ENCODE measurements at regions not wholly inside any gene's neighbourhood (a gene's known extent, or its start where the extent isn't known, plus 50 kb on each side); places are given as distances from the start of the nearest gene placed in this dataset.

DNA sequence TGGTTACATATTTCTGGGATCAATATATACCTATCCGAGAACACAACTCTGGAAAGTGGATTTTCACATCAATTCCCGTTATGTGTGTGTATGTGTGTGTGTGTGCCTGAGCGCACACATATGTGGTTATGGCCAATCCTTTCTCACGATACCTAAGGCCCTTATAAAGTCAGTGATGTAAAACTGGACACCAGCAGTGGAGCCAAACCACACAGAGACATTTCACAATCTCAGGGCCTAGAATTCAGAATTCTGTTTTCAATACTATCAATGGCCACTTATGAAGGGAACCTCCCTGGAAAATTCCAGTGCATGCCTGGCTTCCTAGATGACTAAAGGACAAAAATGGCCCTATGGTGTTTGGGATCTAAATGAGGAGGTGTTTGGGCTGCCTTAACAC is 187.3 kb upstream of the UBL3 start:
- intact Hi-C loops (cut with micrococcal nuclease): no loop called here

GRCh38 chr13:30037306-30037705 is 186.9 kb upstream of the UBL3 start:
- intact Hi-C loops (cut with micrococcal nuclease): no loop called here

GRCh38 chr13:30034458-30034795 is 184.0 kb upstream of the UBL3 start:
- intact Hi-C loops (cut with micrococcal nuclease): no loop called here

DNA sequence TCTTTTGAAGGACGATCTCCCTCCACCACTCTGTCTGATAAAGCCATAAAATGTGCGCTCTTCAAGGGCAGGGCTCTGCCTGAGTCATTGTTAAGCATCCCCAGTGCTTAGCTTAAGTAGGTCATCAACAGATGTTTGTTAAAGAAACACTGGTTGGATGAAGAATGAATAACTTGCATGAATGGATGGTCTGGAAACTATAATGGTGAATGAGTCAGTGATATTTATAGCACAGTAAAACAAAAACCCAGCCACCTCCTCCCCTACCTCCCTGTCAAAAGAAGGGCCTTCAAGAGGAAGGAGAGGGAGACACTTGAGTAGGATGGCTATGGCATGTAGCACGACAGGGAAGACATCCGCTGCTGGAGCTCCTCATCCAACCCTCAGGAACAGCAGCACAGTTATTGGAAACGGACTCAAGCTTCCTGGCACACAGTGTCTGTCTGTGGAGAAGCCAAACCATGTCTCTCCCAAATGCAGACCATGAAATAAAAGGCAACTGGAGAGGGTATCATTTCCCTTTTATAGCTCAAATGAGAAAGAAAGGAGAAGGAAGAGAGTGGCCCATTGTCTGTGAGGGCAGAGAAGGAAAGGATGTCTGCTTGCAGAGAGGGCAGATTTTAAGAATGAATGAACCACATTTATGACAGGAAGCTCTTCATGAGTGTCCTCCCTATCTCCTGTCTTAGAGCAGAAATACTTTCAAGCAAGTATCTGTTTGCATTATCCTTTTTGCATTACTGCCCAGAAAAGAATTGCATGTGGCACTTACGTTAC is 183.5 kb upstream of the UBL3 start:
- intact Hi-C loops (cut with micrococcal nuclease): no loop called here

DNA sequence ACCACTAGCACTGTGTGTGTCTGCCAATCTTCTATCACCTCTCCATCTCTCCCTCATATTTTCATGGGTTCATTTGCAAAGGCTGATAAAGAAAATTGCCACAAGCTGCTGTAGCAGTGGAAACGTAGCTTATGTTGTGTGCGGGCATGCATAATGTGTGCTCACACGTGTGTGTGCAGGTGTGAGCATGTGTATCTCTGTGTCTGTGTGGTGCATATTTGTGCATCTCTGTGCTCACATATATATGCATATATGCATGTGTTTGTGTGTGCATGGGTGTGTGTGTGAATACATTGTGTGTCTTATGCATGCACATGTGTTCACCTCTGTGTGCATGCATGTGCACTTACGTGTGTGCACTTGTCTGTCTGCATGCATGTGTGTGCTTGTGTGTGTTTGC is 181.8 kb upstream of the UBL3 start:
- intact Hi-C loops (cut with micrococcal nuclease): no loop called here

DNA sequence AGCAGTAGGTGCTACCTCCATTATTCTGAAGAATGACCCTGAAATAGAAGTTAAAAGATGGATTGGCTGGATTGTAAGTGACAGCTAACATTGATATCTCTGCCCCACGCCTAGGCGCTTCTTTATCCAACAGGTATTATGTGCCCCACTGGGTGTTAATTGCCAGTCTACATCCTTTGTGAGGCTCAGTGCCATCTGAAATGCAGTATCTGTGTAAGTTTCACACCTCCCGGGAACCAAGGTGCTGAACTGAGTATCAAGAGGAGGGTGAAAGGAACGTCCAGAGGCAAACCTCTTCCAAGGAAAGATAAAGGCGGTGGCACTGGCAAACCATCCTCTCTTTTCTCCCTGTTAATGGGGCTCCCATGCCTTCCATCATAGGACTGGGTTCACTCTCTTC is 181.1 kb upstream of the UBL3 start:
- intact Hi-C loops (cut with micrococcal nuclease): no loop called here

GRCh38 chr13:30030141-30030750 is 179.8 kb upstream of the UBL3 start:
- intact Hi-C loops (cut with micrococcal nuclease): no loop called here

DNA sequence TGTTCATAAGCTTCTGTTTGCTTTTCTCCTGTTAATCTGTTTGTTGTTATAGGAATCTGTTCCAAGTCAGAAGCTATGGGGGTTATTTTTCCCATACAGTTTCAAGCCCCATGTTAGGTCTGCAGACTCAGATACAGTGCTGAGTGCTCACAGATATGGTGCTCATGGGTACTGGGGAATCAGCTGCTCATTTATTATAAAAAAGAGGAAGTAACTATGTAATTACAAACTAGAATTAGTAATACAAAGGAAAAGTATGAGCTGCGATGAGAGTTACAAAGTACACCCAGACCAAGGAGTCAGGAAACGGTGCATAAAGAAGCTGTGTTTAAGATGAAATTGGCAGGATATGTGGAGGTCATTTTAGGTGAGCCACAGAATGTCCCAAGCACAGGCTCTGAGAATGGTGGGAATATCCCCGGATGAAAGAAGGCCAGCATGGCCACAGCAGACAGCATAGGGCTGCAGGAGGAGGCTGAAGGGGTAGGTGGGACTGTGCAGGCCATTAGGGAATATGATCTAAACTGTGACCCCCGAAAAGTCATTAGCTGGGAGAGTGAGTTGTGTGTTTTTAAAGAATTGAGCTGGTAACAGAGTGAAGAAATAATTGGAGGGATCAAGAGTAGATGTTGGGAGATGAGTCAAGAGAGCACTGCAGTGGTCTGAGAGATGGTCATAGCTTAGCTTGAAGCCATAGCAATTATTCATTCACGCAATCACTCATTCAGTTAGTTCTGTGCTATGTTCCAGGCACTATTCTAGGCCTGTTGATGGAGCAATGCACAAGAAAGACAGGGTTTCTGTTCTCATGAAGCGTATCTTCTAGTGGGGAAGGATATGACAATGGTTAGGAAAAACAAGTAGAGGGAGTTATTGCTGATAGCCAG is 177.4 kb upstream of the UBL3 start:
- intact Hi-C loops (cut with micrococcal nuclease): no loop called here

- intact Hi-C loops (cut with micrococcal nuclease): no loop called here
These were observed 176.5 kb upstream of the UBL3 start for GRCh38 chr13:30026909-30027308.

DNA sequence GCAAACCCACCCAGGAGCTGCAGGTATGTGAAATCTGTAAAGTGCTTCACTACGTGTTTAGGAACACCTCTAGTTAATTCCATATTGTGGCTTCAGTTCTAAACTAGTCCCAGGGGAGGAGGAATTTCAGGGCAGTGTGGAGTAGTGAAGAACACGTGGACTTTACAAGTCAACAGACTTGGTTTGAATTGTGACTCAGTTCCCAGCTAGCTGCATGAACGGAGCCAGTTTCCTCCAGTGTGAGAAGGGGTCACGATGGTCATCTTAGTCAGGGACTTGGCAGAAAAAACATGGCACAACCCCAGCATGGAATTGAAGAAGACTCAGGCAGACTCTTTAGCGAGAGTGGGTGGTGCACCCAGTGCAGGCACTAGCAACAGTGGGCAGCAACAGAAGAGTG is 175.7 kb upstream of the UBL3 start:
- intact Hi-C loops (cut with micrococcal nuclease): no loop called here

- intact Hi-C loops (cut with micrococcal nuclease): no loop called here
These were observed 174.9 kb upstream of the UBL3 start for GRCh38 chr13:30025351-30025750.

- intact Hi-C loops (cut with micrococcal nuclease): no loop called here
These were observed 173.9 kb upstream of the UBL3 start for GRCh38 chr13:30024125-30024865.

DNA sequence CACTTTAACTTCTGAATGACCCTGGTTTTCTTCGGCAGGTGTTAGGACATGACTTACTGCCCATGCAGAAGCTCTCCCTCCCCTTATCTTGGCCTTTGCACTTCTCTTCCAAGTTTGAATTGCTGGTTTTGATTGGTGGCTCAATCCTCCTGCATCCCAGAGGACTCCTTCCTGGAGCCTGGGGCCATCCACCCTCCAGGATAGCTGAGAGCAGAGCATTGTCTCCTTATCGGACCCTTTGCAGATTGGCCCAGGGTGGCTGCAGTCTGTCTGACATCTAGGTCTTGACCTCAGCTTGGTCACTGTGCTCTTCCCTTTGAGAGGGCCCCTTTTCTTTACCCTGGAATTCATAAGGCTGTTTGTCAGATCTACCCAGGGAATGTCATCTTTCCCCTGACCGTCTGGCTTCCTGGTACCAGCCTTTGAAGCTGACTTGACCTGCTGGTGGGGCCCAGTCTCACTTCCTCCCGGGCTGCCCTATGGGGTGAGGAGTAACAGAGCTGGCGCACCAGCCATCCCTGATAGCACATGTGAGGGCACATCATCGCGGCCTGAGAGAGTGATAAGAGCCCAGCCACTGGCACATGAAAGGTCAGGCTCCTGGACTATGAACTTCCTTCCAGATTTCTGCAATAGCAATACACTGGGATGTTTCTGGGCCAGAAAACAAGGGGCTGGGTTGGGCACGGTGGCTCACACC is 172.9 kb upstream of the UBL3 start:
- intact Hi-C loops (cut with micrococcal nuclease): no loop called here

DNA sequence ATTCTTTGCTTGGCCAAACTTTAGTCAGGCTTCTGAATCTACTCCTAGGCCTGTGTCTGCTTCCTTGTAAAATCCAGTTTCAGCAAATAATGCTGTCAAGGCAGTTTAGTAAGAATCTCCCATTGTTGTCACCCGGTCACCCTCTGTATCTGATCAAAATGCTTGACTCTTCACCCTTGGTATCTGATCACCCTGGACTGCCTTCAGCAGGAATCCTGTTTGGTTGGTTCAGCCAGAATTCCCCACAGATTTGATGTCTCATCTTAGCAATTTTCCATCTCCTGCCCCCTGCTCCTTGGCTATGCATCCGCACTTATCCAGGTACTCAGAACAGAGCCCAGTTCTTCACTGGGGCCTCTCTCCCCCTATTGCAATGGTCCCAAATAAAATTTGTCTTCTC is 172.4 kb upstream of the UBL3 start:
- intact Hi-C loops (cut with micrococcal nuclease): no loop called here

DNA sequence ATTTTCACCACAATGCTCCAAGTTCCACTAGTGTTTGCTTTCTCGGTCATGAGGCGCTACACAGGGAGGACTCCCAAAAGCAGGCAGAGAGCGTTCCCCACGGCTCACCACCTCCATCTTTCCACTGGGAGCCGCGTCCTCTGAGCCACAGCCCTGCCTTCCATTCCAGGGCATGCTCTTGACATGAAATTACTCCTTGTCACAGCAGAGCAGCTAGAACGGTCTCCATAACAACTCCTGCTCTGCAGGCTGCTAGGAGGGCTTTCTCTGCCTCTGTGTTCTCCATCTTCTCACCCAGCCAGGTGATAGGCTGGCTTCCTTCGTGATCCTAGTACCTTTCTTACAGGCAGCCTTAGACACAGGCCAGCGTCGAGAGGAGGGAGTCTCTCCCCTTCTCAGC is 171.8 kb upstream of the UBL3 start:
- intact Hi-C loops (cut with micrococcal nuclease): no loop called here

GRCh38 chr13:30021611-30022010 is 171.2 kb upstream of the UBL3 start:
- intact Hi-C loops (cut with micrococcal nuclease): no loop called here

GRCh38 chr13:30020726-30021312 is 170.4 kb upstream of the UBL3 start:
- intact Hi-C loops (cut with micrococcal nuclease): no loop called here

- intact Hi-C loops (cut with micrococcal nuclease): no loop called here
These were observed 169.5 kb upstream of the UBL3 start for GRCh38 chr13:30019648-30020626.

DNA sequence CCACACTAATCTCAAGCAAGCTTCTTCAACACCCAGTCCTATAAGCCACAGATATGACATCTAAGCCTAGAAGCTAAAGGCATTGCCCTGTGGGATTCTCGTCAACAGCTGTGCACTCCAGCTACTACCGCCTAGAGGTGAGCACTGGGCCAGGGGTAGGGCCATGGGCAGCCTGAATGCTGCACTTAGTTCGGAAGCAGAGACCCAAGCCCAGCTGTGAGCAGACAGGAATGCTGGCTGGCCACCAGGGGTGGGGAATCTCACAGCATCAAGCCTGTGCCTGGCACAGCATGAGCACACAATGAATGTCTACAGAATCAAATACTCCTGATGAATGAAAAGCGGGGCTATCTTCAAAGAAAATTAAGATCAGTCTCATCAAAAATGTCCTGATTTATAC is 167.5 kb upstream of the UBL3 start:
- intact Hi-C loops (cut with micrococcal nuclease): no loop called here

GRCh38 chr13:30016398-30016797 is 166.0 kb upstream of the UBL3 start:
- intact Hi-C loops (cut with micrococcal nuclease): no loop called here

All from T-helper 1 cell treated with Interleukin-12 subunit alpha and Interleukin-12 subunit beta and Interleukin-4 antibody, amounts not matched to agents 30 ng/mL and 1 ng/mL, for 36 hours (primary cell).